BE2C (cell line): ENCODE measurements at regions not wholly inside any gene's neighbourhood (a gene's known extent, or its start where the extent isn't known, plus 50 kb on each side); places are given as distances from the start of the nearest gene placed in this dataset.

Source experiments
- DNase-seq: peaks from one replicate; pipeline ENCODE4 v3.0.0-alpha.2; 2020
- H3K27me3 ChIP-seq: fragments of 250-450 bp; sonication (Bioruptor Pico); 2 replicates; pipeline ENCODE4 v1.5.1; 2020; ENCODE audit warnings: mild to moderate bottlenecking
- H3K36me3 ChIP-seq: fragments of 250-450 bp; sonication (Bioruptor Pico); 2 replicates; pipeline ENCODE4 v1.5.1; 2020; ENCODE audit warnings: mild to moderate bottlenecking
- H3K4me1 ChIP-seq: fragments of 250-450 bp; sonication (Bioruptor Pico); 2 replicates; pipeline ENCODE4 v1.5.1; 2020
- H3K4me3 ChIP-seq: 2 replicates; pipeline ENCODE4 v1.5.1; 2011; ENCODE audit warnings: low read depth, low read length
- H3K9me3 ChIP-seq: fragments of 250-450 bp; sonication (Bioruptor Pico); 2 replicates; pipeline ENCODE4 v1.5.1; 2020
- CTCF ChIP-seq: IDR thresholded peaks from 2 replicates; pipeline ENCODE4 v1.5.1; 2012; ENCODE audit warnings: mild to moderate bottlenecking, low read depth, low read length

GRCh38 chr13:33697926-33698325, 120.0 kb upstream of the RFC3 start:
- Histone ChIP-seq H3K27me3 (no peaks in the 10 kb centered on the region), H3K36me3 (no peaks in the 10 kb centered on the region), H3K4me3 (no peak overlapping the region), H3K4me1 (no peaks in the 10 kb centered on the region), H3K9me3 (no peaks in the 10 kb centered on the region)
- DNase-seq = no peak
- no peak for TF ChIP-seq CTCF

GRCh38 chr13:33707449-33707848, 110.5 kb upstream of the RFC3 start:
- Histone ChIP-seq H3K4me3 (no peak overlapping the region), H3K9me3 (no peaks in the 10 kb centered on the region), H3K36me3 (no peaks in the 10 kb centered on the region), H3K27me3 (no peaks in the 10 kb centered on the region), H3K4me1 (no peaks in the 10 kb centered on the region)
- no peak for TF ChIP-seq CTCF
- DNase-seq = no peak

- TF ChIP-seq CTCF = no peak
- DNase-seq = no peak
- no peaks in the 10 kb centered on the region for H3K27me3 ChIP-seq
- no peaks in the 10 kb centered on the region for H3K9me3 ChIP-seq
- no peaks in the 10 kb centered on the region for H3K4me1 ChIP-seq
- no peaks in the 10 kb centered on the region for H3K36me3 ChIP-seq
- no peak overlapping the region for H3K4me3 ChIP-seq
These were observed 107.0 kb upstream of the RFC3 start for GRCh38 chr13:33710924-33711323.

- H3K4me1 ChIP-seq = no peaks in the 10 kb centered on the region
- no peaks in the 10 kb centered on the region for H3K27me3 ChIP-seq
- H3K9me3 ChIP-seq = no peaks in the 10 kb centered on the region
- no peak for DNase-seq
- no peaks in the 10 kb centered on the region for H3K36me3 ChIP-seq
- H3K4me3 ChIP-seq = no peak overlapping the region
- no peak for TF ChIP-seq CTCF
These were observed 106.5 kb upstream of the RFC3 start for GRCh38 chr13:33711436-33711835.

- no peak for DNase-seq
- no peaks in the 10 kb centered on the region for H3K9me3 ChIP-seq
- peaks cover 4% of the 10 kb centered on the region; the same call in 1 of the 2 replicates for H3K4me1 ChIP-seq
- H3K27me3 ChIP-seq = no peaks in the 10 kb centered on the region
- TF ChIP-seq CTCF = no peak
- no peak overlapping the region for H3K4me3 ChIP-seq
- no peaks in the 10 kb centered on the region for H3K36me3 ChIP-seq
These were observed 100.2 kb upstream of the RFC3 start for GRCh38 chr13:33717775-33718174.

- no peaks in the 10 kb centered on the region for H3K9me3 ChIP-seq
- no peak for DNase-seq
- no peak for TF ChIP-seq CTCF
- peaks cover 8% of the 10 kb centered on the region; the same call in 1 of the 2 replicates for H3K4me1 ChIP-seq
- H3K4me3 ChIP-seq = no peak overlapping the region
- no peaks in the 10 kb centered on the region for H3K27me3 ChIP-seq
- no peaks in the 10 kb centered on the region for H3K36me3 ChIP-seq
These were observed 96.2 kb upstream of the RFC3 start for GRCh38 chr13:33721724-33722123.
